ENCODE measurements at regions not wholly inside any gene's neighbourhood (a gene's known extent, or its start where the extent isn't known, plus 50 kb on each side); places are given as distances from the start of the nearest gene placed in this dataset.
A peak's percentile ranks its signal among the peaks of the same experiment; 100 is the strongest.

GRCh38 chr9:95736891-95737522, 138.5 kb upstream of the ERCC6L2 start:
- intact Hi-C loops (cut with micrococcal nuclease) = no loop called here
- H2AFZ ChIP-seq (ENCODE audit: low read length) = no peak overlapping the region
- H3K9me3 ChIP-seq (ENCODE audit: low read length) = no peaks in the 10 kb centered on the region
- CTCF ChIA-PET = interaction anchor here (0.9 to 1.1 kb wide), 2 partner anchors 138 to 143 kb away, joined by 3 read pairs; no protein-coding TSS in a partner anchor
- no peak overlapping the region for H3K4me2 ChIP-seq (ENCODE audit: low read length)
- ATAC-seq (no peak), DNase-seq (no peak)
- BruUV-seq (replicated peaks) = no TSS peak
- no peaks in the 10 kb centered on the region for H3K27me3 ChIP-seq (ENCODE audit: low read length)
- no peak overlapping the region for H3K9ac ChIP-seq (ENCODE audit: low read length)
- no peak overlapping the region for H3K4me3 ChIP-seq (ENCODE audit: low read length)
- no peaks in the 10 kb centered on the region for H3K36me3 ChIP-seq (ENCODE audit: low read depth, low read length)
- H3F3A ChIP-seq (ENCODE audit: low read length, unreplicated experiment) = no peaks in the 10 kb centered on the region
- POLR2A ChIA-PET (ENCODE audit: unreplicated experiment) = no interaction called here
- no peaks in the 10 kb centered on the region for H3K9me2 ChIP-seq (replicated peaks; ENCODE audit: low read length)
- no peaks in the 10 kb centered on the region for H3K4me1 ChIP-seq (ENCODE audit: insufficient read depth, low read length)
- no peak overlapping the region for H3K27ac ChIP-seq (ENCODE audit: low read length)
- no peaks in the 10 kb centered on the region for H3K79me2 ChIP-seq (ENCODE audit: low read length)
- H4K20me1 ChIP-seq (ENCODE audit: low read length) = no peaks in the 10 kb centered on the region
- TF ChIP-seq EZH2 (IDR thresholded peaks at IDR 0.05; ENCODE audit: low read length, unreplicated experiment) (no peak), EZH2phosphoT487 (IDR thresholded peaks at IDR 0.05; ENCODE audit: borderline replicate concordance, low read length) (no peak), CTCF (conservative IDR thresholded peaks at IDR 0.05; ENCODE audit: low read depth, low read length) (no peak)

- ChIA-PET POLR2A (ENCODE audit: unreplicated experiment) (no interaction called here), CTCF (interaction anchor here (0.5 to 1.1 kb wide), 3 partner anchors 12 to 144 kb away, joined by 3 read pairs; no protein-coding TSS in a partner anchor)
- no TSS peak for BruUV-seq (replicated peaks)
- no peaks in the 10 kb centered on the region for H3K4me1 ChIP-seq (ENCODE audit: insufficient read depth, low read length)
- no peaks in the 10 kb centered on the region for H3K9me3 ChIP-seq (ENCODE audit: low read length)
- no peaks in the 10 kb centered on the region for H3K79me2 ChIP-seq (ENCODE audit: low read length)
- no peak overlapping the region for H3K27ac ChIP-seq (ENCODE audit: low read length)
- H3K9me2 ChIP-seq (replicated peaks; ENCODE audit: low read length) = no peaks in the 10 kb centered on the region
- H2AFZ ChIP-seq (ENCODE audit: low read length) = no peak overlapping the region
- no peak overlapping the region for H3K4me2 ChIP-seq (ENCODE audit: low read length)
- H3K36me3 ChIP-seq (ENCODE audit: low read depth, low read length) = no peaks in the 10 kb centered on the region
- H3F3A ChIP-seq (ENCODE audit: low read length, unreplicated experiment) = no peaks in the 10 kb centered on the region
- peak; percentile 46 for TF ChIP-seq CTCF (conservative IDR thresholded peaks at IDR 0.05; ENCODE audit: low read depth, low read length)
- TF ChIP-seq EZH2 (IDR thresholded peaks at IDR 0.05; ENCODE audit: low read length, unreplicated experiment) = no peak
- DNase-seq (peak; percentile 26), ATAC-seq (peak; percentile 71)
- H3K9ac ChIP-seq (ENCODE audit: low read length) = no peak overlapping the region
- intact Hi-C loops (cut with micrococcal nuclease) = no loop called here
- no peaks in the 10 kb centered on the region for H4K20me1 ChIP-seq (ENCODE audit: low read length)
- H3K4me3 ChIP-seq (ENCODE audit: low read length) = no peak overlapping the region
- H3K27me3 ChIP-seq (ENCODE audit: low read length) = no peaks in the 10 kb centered on the region
These were observed 139.1 kb upstream of the ERCC6L2 start for GRCh38 chr9:95736370-95736769.

GRCh38 chr9:95735701-95736100, 139.8 kb upstream of the ERCC6L2 start:
- Histone ChIP-seq H3K9me2 (replicated peaks; ENCODE audit: low read length) (no peaks in the 10 kb centered on the region), H3K27me3 (ENCODE audit: low read length) (no peaks in the 10 kb centered on the region), H3K27ac (ENCODE audit: low read length) (no peak overlapping the region), H3K9me3 (ENCODE audit: low read length) (no peaks in the 10 kb centered on the region), H3K4me1 (ENCODE audit: insufficient read depth, low read length) (no peaks in the 10 kb centered on the region), H3K4me2 (ENCODE audit: low read length) (no peak overlapping the region), H3K4me3 (ENCODE audit: low read length) (no peak overlapping the region), H4K20me1 (ENCODE audit: low read length) (no peaks in the 10 kb centered on the region), H3K36me3 (ENCODE audit: low read depth, low read length) (no peaks in the 10 kb centered on the region), H3K9ac (ENCODE audit: low read length) (no peak overlapping the region), H2AFZ (ENCODE audit: low read length) (no peak overlapping the region), H3K79me2 (ENCODE audit: low read length) (no peaks in the 10 kb centered on the region), H3F3A (ENCODE audit: low read length, unreplicated experiment) (no peaks in the 10 kb centered on the region)
- ChIA-PET POLR2A (ENCODE audit: unreplicated experiment) (no interaction called here), CTCF (interaction anchor here (0.5 to 1.1 kb wide), 3 partner anchors 12 to 144 kb away, joined by 3 read pairs; no protein-coding TSS in a partner anchor)
- BruUV-seq (replicated peaks) = no TSS peak
- ATAC-seq (no peak), DNase-seq (peak; percentile 2)
- intact Hi-C loops (cut with micrococcal nuclease) = no loop called here
- no peak for TF ChIP-seq EZH2phosphoT487 (IDR thresholded peaks at IDR 0.05; ENCODE audit: borderline replicate concordance, low read length)
- no peak for TF ChIP-seq CTCF (conservative IDR thresholded peaks at IDR 0.05; ENCODE audit: low read depth, low read length)
- TF ChIP-seq EZH2 (IDR thresholded peaks at IDR 0.05; ENCODE audit: low read length, unreplicated experiment) = no peak

All from PC-3 (cell line).